ENCODE measurements at regions not wholly inside any gene's neighbourhood (a gene's known extent, or its start where the extent isn't known, plus 50 kb on each side); places are given as distances from the start of the nearest gene placed in this dataset.
"Not testable (repeated sequence)": the region's sequence is repeated elsewhere in the genome, so short reads cannot be mapped to it uniquely, and the experiment has no call there.

DNA sequence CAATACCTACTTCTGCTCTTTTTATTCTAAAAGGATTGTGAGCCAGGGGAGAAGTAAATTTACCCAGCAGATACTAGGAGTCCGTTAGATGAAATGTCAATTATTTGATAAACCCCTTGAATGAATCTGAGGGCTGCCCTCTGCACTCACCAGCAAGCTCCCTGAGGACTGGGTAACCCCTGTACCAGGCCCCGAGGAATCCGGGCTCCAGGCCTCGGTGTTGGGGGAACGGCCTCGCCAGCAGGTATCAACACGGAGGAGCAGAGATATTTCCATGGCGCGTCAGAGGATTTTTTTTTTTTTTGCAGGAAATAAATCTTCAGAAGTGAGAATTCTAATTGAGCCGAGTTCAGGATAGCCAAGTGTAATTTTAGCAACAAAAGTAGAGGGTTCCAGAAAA, 1408.8 kb downstream of the BRD1 start:
- no peak for DNase-seq (ENCODE audit: low read depth)

DNA sequence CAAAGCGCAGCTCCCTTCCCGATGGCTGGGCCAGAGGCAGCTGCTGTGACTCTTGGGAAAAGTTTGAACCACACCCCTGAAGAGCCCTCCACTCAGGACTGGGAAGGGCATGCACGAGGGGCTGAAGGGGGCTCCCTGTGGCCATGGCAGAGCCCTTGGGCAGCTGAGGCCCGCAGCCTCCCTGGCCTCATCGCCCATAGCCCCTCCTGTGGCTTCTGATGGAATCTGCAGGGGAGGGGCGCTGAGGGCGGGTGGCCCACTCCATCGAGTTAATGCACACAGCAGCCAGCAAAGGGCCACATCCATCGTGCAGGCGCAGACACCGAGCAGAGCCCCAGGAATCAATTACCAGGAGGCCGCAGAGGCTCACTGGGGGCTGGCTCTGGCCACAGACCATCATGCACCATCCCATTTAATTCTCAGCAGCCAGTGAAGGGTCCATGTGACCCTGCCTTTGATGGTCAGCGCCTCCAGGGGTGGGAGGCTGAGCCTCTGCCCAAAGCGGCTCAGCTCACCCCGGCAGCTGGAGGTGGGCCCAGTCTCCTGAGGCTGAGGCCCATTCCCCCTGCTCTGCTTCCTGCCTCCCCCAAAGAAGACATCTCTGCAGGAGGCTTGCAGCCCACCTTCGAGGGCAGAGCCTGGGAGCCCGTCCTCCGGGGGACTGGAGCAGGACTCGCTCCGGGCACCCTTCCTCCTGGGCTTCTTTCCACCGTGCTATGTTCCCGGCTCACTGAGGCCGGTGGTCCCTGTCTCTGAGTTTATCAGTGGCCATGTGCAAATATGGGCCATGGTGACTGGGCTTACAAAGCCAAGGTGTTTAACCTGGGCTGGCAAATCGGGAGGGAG, 1410.2 kb downstream of the BRD1 start:
- no peak for DNase-seq (ENCODE audit: low read depth)

GRCh38 chr22:48416396-48417224, 1411.1 kb downstream of the BRD1 start:
- no peak for DNase-seq (ENCODE audit: low read depth)

DNA sequence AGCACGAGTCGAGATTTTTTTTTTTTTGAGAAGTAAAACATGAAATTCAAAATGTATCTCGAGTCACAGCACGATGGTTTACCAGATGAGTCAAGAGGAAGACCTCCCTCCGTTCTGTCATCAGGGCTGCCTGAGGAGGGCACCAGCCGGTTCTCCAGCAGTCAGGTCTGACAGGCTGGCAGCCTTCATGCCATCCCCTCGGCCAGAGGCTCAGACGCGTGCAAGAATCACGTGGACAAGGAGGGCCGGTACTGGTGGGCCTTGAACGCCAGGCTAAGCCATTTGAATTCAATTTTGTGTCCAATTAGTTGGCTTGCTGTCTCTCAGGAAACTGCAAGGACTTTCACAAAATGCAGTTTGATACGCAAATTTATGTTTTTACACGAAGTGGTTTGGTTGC, 1412.2 kb downstream of the BRD1 start:
- DNase-seq (ENCODE audit: low read depth), result no peak

- no peak for DNase-seq (ENCODE audit: low read depth)
These were observed 1413.0 kb downstream of the BRD1 start for GRCh38 chr22:48414651-48415050.

DNA sequence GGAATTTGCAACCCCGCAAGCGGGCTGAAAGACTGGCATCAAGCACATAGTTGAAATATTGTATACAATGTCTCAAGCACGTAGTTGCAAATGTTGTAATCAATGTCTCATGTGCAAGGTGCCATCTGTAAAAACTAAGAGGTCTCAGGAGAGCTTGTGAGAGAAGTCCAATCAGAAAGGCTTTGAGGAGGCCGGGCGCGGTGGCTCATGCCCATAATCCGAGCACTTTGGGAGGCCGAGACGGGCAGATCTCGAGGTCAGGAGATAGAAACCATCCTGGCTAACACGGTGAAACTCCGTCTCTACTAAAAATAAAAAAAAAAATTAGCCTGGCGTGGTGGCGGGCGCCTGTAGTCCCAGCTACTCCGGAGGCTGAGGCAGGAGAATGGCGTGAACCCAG, 1414.7 kb downstream of the BRD1 start:
- not testable (repeated sequence) for DNase-seq (ENCODE audit: low read depth)

DNA sequence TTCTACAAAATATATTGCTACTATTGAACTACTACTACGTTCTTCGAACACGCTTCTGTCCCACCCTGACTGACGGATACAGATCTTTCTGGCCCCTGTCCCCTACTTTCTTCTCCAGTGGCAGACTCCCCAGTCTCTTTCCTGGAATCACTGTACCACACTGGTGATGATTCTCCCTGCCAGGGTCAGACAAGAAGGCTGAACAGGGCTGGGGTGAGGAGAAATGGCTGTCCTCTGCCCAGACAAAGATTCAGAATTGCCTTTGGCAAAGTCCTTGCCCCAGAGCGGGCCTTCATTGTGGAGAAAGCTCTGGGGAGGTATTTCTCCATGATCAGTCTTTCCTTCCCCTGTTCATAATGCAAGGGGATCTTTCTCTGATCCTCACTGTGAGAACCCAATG, 1417.1 kb downstream of the BRD1 start:
- DNase-seq (ENCODE audit: low read depth), result no peak

DNA sequence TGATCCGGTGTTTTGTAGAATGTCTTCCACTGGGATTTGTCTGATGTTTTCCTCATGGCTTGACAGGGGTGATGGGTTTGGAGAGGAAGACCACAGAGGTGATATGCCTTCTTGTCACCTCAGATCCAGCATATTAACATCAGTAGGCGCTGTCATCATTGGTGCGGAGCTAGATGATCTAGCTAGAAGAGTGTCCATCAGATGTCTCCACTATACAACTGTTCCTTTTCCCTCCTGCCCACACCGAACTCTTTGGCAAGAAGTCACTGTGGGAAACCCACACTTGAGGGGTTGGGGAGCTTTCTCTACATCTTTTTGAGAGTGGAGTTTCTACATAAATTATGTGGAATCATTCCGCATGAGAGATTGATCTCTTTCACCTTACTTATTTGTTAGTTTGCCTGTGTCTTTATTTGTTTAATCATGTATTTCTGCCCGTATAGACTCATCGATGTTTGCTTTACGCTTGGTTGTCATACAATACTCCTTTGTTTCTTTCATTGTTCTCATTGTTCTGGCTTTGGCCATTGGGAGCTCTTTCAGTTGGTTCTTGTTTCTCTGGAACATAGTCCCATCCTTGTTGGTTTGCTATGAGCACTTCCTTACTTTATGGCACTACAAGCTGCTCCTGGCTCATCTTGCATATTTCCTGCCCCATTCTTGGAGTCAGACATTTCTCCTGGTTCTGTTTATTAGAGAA, 1420.3 kb downstream of the BRD1 start:
- DNase-seq (ENCODE audit: low read depth), result no peak

DNA sequence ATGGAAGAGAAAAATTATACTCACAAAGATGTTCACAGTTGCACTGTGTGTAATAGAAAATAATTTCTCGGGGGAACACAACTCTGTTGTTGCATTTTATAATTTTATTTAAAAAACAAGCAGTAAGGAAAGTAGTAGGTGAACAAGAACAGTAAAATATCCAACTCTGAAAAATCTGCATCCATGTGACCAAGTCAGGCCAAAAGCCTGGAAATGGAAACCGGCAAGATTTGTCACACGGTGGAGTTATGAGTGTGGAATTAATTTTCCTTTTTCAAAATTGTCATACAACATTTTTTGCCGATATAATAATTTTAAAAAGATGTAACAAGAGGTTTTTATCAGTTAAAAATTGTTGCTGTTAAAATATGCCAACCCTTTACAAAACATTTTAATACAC, 1421.5 kb downstream of the BRD1 start:
- no peak for DNase-seq (ENCODE audit: low read depth)

- no peak for DNase-seq (ENCODE audit: low read depth)
These were observed 1421.9 kb downstream of the BRD1 start for GRCh38 chr22:48405741-48406140.

DNA sequence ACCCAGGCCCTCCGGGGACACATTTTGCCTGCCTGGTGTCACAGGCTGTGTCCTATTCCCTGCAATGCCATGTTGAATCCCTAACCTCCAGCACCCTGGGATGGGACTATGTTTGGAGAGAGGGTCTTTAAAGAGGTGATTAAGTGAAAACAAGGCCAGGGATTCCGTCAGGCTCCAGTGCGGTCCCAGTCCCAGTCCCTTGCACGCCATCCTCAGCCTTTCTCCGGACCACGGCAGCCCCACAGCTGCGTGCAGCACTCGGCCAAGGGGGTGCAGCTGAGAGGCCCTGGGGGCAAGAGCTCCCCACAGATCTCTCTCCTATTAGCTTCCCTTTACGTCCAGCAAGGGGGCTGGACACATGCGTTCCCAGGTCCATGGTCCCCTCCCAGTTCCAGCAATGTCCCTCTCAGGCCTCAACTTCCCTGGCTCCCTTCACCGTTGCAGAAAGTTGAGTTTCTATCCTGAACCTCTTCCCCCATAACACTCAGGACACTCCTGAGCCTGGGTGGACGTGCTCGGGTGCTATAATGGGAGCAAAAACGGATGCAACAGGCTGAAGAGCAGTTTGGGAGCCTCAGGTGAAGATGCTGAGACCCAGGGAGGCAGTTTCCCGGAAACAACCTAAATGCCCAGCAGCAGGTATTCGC, 1422.7 kb downstream of the BRD1 start:
- DNase-seq (ENCODE audit: low read depth), result no peak

DNA sequence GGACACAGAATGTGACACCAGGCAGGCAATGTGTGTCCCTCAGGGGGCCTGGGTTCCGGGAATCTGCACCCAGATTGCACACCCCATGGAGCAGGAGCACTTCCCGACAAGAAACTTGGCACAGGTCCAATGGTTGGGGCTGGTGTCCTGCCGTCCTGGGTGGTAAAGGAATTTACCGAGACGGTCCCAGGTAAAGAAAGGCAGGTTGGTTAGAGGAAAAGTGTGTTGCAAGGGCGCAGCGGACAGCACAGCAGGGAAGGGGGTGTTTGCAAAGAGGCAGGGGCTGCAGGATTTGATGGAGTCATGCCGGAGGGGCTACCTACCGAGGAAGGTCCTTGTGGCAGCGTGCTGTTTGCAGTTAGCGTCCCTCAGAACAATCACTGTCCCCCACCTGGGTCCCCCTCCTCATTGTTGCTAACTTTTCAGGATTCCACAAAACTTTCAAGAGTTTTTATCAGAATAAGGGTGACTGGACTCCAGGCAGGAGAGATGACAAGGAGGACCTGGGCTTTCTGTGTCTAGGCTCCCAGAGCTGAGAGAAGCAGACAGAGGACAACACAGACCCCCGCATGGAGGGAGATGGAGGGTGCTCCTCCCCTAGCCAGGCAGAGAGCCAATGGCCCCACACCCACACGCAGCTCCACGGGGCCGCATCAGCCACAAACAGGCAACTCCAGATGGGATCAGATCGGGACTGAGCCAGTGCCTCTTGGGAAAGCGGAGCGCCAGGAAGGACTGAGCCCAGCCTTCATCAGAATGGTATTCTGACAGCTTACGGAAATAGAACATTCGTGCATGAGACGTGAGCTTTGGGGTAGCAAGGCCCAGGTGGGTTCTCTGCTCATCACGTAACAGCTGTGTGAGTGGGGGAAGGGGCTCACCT, 1423.9 kb downstream of the BRD1 start:
- DNase-seq (ENCODE audit: low read depth), result no peak

DNA sequence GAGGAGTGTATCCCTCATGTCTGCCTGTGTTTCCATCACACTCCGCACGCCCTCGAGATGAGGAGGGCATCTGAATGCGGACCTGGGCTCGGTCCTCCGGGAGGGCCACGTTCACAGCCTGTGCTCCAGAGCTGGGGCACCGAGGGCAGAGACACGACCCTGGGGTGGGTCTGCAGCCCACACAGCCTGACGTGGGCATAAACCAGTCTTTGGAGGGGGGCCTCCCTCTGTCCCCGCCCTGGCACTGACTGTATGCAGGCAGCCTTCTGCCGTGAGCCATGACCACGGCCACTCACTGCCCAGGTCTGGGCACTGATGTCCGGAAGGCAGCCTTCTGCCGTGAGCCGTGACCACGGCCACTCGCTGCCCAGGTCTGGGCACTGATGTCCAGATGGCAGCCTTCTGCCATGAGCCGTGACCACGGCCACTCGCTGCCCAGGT, 1425.1 kb downstream of the BRD1 start:
- DNase-seq (ENCODE audit: low read depth), result no peak

GRCh38 chr22:48401523-48401922, 1426.2 kb downstream of the BRD1 start:
- not testable (repeated sequence) for DNase-seq (ENCODE audit: low read depth)

DNA sequence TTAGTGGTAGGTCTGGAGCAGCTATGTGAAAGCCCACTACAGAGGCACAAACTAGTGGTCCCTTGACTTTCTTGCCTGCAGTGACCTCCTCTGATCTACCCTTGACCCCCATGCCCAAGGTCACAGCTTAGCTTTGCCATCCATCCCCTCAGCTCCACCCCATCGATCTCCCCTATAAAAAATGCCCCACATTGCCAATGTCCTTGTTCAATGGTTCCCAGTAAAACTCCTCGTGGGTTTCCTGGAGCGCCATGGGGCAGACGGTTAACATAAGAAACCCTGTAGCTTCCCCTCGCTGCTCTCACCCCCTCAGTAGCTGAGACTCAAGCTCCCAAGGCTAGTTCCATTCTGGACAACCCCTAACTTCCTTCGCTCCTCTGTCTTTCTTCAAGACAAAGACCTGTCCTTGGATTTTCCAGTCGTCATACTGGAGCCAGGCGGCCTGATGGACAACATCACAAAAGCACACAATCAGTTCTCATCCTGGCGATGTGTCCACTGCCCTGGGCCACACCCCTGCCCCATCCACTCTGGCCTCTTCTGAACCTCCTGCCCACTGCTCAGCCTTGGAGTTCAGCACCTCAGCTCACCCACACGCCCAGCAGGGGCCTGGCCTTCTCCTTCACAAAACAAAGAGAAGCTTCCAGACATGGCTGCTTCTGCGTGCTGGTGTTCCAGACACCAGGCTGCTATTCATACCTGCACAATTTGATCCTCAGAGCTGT, 1429.3 kb downstream of the BRD1 start:
- no peak for DNase-seq (ENCODE audit: low read depth)

GRCh38 chr22:48397531-48398180, 1430.0 kb downstream of the BRD1 start:
- DNase-seq (ENCODE audit: low read depth), result no peak

DNA sequence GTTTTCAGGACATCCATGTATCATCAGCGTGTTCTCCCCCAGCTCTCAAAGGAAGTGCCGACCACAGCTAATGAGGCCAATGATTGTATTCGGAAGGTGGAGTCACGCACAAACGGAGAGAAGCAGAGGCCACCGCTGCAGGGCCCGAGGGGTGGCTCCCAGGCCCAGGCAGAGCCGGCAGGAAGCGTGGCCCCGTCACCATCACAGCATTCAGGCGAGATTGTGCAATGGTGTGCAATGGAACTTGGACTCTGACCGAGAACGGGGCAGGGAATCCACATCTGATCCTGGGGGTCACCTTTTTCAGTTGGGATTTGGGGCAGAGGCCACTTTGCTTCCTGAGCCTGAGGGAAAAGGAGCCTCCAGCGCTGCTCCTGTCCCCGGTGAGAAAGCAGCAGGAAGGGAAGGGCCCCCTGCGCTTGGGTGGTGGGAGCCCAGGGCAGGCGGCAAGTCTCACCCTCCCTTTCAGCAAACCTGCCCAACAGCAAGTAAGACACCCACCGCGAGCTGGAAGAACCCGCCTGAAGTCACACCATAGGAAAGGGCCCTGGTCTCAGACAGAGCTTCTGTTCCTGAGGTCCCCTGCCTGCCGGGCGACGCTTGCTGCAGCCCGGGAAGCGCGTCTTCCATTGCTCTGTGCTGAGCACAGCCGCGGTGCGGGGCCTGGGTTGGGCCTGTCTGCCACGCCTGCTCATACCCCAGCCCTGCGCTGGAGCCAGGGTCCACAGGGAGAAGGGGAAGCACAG, 1430.7 kb downstream of the BRD1 start:
- no peak for DNase-seq (ENCODE audit: low read depth)

- no peak for DNase-seq (ENCODE audit: low read depth)
These were observed 1431.4 kb downstream of the BRD1 start for GRCh38 chr22:48396091-48396784.

- no peak for DNase-seq (ENCODE audit: low read depth)
These were observed 1432.5 kb downstream of the BRD1 start for GRCh38 chr22:48395201-48395600.

Data from stimulated activated CD8-positive, alpha-beta memory T cell treated with anti-CD3 and anti-CD28 coated beads, Interleukin-12 subunit alpha, Interleukin-12 subunit beta, amount 100 ng/mL, for 1 hour (primary cell).